ACC112 (cell line): ENCODE measurements at regions not wholly inside any gene's neighbourhood (a gene's known extent, or its start where the extent isn't known, plus 50 kb on each side); places are given as distances from the start of the nearest gene placed in this dataset.
A peak's percentile ranks its signal among the peaks of the same experiment; 100 is the strongest.
"Not testable (repeated sequence)": the region's sequence is repeated elsewhere in the genome, so short reads cannot be mapped to it uniquely, and the experiment has no call there.

ENCODE experiments used
- H2AFZ ChIP-seq: fragments of 200-600 bp; sonication (generic); one replicate; pipeline ENCODE4 v1.6.0; 2017; ENCODE audit warnings: antibody characterized with exemption, low read length; ENCODE audit not compliant: unreplicated experiment
- H3K27ac ChIP-seq: fragments of 200-600 bp; sonication (generic); 2 replicates; pipeline ENCODE4 v1.5.1; 2014; ENCODE audit warnings: low read depth, mild to moderate bottlenecking, antibody characterized with exemption, low read length, moderate library complexity
- H3K27me3 ChIP-seq: fragments of 200-600 bp; sonication (generic); 2 replicates; pipeline ENCODE4 v1.6.1; 2014; ENCODE audit warnings: mild to moderate bottlenecking, antibody characterized with exemption, low read length, moderate library complexity, mixed read lengths; ENCODE audit not compliant: insufficient read depth
- H3K36me3 ChIP-seq: fragments of 200-600 bp; sonication (generic); 2 replicates; pipeline ENCODE4 v1.6.1; 2016; ENCODE audit warnings: mild to moderate bottlenecking, antibody characterized with exemption, low read length, moderate library complexity, mixed read lengths; ENCODE audit not compliant: insufficient read depth
- H3K4me1 ChIP-seq: fragments of 200-600 bp; sonication (generic); one replicate; pipeline ENCODE4 v1.6.1; 2016; ENCODE audit warnings: low read length, mixed read lengths; ENCODE audit not compliant: insufficient read depth, unreplicated experiment, control insufficient read depth
- H3K4me3 ChIP-seq: fragments of 200-600 bp; sonication (generic); 2 replicates; pipeline ENCODE4 v1.5.1; 2014; ENCODE audit warnings: mild to moderate bottlenecking, low read depth, low read length
- H3K79me2 ChIP-seq: fragments of 200-600 bp; sonication (generic); one replicate; pipeline ENCODE4 v1.6.0; 2016; ENCODE audit warnings: low read length; ENCODE audit not compliant: control insufficient read depth, unreplicated experiment, insufficient read depth

DNA sequence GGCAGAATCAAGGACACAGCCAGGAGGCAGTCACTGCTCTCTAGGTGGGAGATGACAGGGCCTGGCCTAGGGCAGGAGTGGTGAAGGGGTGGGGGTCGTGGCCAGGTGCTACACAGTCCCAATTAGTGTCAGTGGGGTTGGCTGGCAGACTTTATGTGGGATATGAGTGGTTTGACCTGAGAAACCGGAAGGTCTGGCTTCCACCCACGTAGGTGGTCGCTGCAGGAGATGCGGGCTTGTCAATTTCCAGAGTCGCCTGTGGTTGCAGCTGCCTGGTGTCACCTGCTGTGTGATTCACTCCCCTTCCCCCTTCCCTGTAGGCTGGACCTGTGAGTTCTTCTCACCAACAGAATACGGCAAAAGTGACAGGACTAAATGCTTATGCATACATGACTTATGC, 124.3 kb downstream of the KLF6 start:
- no peaks in the 10 kb centered on the region for H3K4me1 ChIP-seq
- H3K36me3 ChIP-seq, result no peaks in the 10 kb centered on the region
- H2AFZ ChIP-seq, result no peak overlapping the region
- no peaks in the 10 kb centered on the region for H3K79me2 ChIP-seq
- no peak overlapping the region for H3K4me3 ChIP-seq
- no peaks in the 10 kb centered on the region for H3K27me3 ChIP-seq
- H3K27ac ChIP-seq, result no peak overlapping the region

DNA sequence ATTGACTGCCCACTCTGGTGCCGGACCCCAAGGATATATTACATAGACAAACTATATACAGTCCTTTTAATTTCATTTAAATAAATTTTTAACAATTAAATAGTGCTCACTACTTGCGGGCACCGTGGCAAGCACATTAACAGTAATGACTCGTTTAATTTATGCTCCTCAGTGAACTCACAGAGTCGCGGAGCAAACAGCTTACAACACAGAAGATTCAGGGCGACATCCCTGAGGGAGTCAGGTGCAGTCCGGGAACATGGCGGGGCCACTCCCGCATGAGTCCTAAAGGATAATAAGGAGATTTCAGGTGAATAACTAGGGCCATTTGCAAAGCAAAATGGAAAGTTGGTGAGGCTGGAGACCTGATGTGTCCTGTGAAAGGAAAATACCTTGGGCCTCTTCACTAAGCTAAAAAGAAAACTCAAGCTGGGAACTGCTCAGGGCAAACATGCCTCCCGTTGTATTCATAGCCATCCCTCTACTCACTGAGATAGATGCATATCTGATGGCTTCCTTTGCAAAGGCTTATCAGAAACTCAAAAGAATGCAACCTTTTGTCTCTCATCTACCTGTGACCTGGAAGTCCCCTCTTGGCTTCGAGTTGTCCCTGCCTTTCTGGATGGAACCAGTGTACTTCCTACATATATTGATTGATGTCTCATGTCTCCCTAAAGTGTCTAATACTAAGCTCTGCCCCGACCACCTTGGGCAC, 125.6 kb downstream of the KLF6 start:
- Histone ChIP-seq H3K27ac (no peak overlapping the region), H3K4me3 (no peak overlapping the region), H3K4me1 (peaks cover 6% of the 10 kb centered on the region), H3K79me2 (no peaks in the 10 kb centered on the region), H3K36me3 (no peaks in the 10 kb centered on the region), H2AFZ (no peak overlapping the region), H3K27me3 (no peaks in the 10 kb centered on the region)

- H3K27me3 ChIP-seq, result no peaks in the 10 kb centered on the region
- H2AFZ ChIP-seq, result no peak overlapping the region
- no peak overlapping the region for H3K27ac ChIP-seq
- H3K4me3 ChIP-seq, result no peak overlapping the region
- H3K4me1 ChIP-seq, result peaks cover 8% of the 10 kb centered on the region
- H3K79me2 ChIP-seq, result no peaks in the 10 kb centered on the region
- H3K36me3 ChIP-seq, result no peaks in the 10 kb centered on the region
These were observed 126.2 kb downstream of the KLF6 start for GRCh38 chr10:3658766-3659165.

GRCh38 chr10:3656214-3656613, 128.8 kb downstream of the KLF6 start:
- H2AFZ ChIP-seq, result no peak overlapping the region
- H3K79me2 ChIP-seq, result no peaks in the 10 kb centered on the region
- H3K27ac ChIP-seq, result no peak overlapping the region
- no peaks in the 10 kb centered on the region for H3K36me3 ChIP-seq
- peaks cover 8% of the 10 kb centered on the region for H3K4me1 ChIP-seq
- no peaks in the 10 kb centered on the region for H3K27me3 ChIP-seq
- H3K4me3 ChIP-seq, result no peak overlapping the region

DNA sequence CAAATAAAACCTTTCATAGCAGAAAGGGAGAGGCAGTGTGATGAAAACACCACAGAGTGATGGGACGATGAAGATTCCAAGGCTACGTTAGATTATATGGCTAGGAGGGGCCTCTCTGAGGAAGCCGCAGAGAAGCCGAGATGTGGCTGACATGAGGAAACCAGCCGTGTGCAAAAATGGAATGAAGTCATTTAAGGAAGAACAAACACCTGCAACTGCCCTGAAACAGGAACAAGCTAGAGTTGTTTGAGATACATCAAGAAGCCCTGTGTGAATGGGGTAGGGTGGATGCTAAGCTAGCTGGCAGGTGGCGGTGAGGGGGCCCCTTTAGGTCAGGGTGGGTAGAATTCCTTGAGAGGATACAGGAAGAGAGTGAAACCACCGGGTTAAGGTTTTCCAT, 129.5 kb downstream of the KLF6 start:
- no peak overlapping the region for H3K27ac ChIP-seq
- no peak overlapping the region for H2AFZ ChIP-seq

GRCh38 chr10:3654980-3655379, 130.0 kb downstream of the KLF6 start:
- no peaks in the 10 kb centered on the region for H3K79me2 ChIP-seq
- no peaks in the 10 kb centered on the region for H3K27me3 ChIP-seq
- no peaks in the 10 kb centered on the region for H3K36me3 ChIP-seq
- H2AFZ ChIP-seq, result no peak overlapping the region
- H3K27ac ChIP-seq, result no peak overlapping the region
- H3K4me3 ChIP-seq, result no peak overlapping the region
- peaks cover 8% of the 10 kb centered on the region for H3K4me1 ChIP-seq

More for the DNA sequence above, 129.5 kb downstream of the KLF6 start:
- H3K4me3 ChIP-seq, result no peak overlapping the region
- H3K79me2 ChIP-seq, result no peaks in the 10 kb centered on the region
- peaks cover 8% of the 10 kb centered on the region for H3K4me1 ChIP-seq
- no peaks in the 10 kb centered on the region for H3K36me3 ChIP-seq
- H3K27me3 ChIP-seq, result no peaks in the 10 kb centered on the region

DNA sequence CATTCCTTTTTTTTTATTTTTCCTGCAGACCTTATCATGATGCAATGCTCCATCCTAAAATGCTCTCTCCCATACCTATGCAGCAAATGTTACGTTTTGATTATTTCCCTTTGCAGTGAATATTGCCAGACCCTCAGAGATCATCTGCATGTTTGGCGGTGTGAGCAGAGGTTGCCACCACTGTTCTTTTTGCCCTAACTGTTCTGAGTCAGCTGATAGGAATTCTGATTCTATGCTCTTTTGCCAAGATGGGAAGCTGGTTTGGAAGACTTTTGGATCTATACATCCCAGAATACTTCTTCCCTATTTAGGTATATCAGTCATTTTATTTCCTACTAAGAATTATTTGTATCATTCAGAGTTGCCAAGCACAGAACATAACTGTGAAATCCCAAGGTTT, 130.5 kb downstream of the KLF6 start:
- Histone ChIP-seq H3K27me3 (no peaks in the 10 kb centered on the region), H3K36me3 (no peaks in the 10 kb centered on the region), H3K4me3 (no peak overlapping the region)

GRCh38 chr10:3653303-3653702, 131.7 kb downstream of the KLF6 start:
- not testable (repeated sequence) for H3K27ac ChIP-seq, H3K27me3 ChIP-seq, H3K79me2 ChIP-seq, H3K36me3 ChIP-seq, H3K4me1 ChIP-seq
- Histone ChIP-seq H2AFZ (peak overlapping the region; percentile 68), H3K4me3 (peak overlapping the region; percentile 73)

More for the DNA sequence above, 130.5 kb downstream of the KLF6 start:
- Histone ChIP-seq H3K27ac (no peak overlapping the region), H2AFZ (no peak overlapping the region), H3K4me1 (peaks cover 8% of the 10 kb centered on the region), H3K79me2 (no peaks in the 10 kb centered on the region)

DNA sequence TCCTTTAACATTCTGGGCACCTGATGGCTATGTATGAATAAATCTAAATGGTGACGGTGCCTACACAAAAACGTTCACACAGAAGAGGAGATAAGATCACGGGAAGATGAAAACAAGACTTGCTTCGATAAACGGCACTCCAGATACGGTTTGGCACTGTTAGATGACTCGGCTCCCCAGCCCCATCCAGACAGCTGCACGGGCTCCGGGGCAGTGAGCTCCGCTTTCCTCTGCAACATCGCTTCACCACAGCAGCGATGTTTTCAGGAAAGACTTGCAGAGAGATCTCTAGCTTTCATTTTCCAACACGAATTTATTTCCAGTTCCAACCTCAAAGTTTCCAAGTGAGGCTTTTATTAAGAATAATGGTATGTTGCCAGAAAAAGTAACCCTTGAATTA, 132.1 kb downstream of the KLF6 start:
- H3K27me3 ChIP-seq, result no peaks in the 10 kb centered on the region
- peaks cover 8% of the 10 kb centered on the region for H3K4me1 ChIP-seq
- peak overlapping the region; percentile 73 for H3K4me3 ChIP-seq
- no peak overlapping the region for H3K27ac ChIP-seq
- H3K79me2 ChIP-seq, result no peaks in the 10 kb centered on the region
- H2AFZ ChIP-seq, result peak overlapping the region; percentile 68
- no peaks in the 10 kb centered on the region for H3K36me3 ChIP-seq

DNA sequence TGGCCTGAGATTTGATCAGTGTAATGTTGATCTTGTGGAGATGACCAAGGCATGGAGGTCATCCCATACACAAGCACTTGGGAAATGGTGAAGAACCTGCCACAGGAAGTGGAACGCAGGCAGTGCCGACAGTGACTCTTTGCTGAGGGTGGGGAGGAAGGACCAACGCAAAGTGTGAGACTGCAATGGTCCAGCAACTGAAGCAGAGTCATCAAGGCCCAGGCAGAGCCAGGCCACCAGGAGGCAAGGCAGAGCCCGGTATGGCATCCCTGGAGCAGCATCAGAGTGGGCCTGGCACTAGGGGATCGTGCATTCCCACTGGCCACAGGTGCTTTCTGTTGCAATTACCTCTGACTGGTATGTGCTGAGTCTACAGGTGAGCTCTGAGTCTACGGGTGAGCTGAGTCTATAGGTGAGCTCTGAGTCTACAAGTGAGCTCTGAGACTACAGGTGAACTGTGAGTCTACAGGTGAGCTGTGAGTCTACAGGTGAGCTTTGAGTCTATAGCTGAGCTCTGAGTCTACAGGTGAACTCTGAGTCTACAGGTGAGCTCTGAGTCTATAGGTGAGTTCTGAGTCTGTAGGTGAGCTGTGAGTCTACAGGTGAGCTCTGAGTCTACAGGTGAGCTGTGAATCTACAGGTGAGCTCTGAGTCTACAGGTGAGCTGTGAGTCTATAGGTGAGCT, 132.9 kb downstream of the KLF6 start:
- Histone ChIP-seq H3K4me1 (peaks cover 8% of the 10 kb centered on the region), H3K27me3 (no peaks in the 10 kb centered on the region), H3K79me2 (no peaks in the 10 kb centered on the region), H3K27ac (no peak overlapping the region), H3K4me3 (no peak overlapping the region), H3K36me3 (no peaks in the 10 kb centered on the region), H2AFZ (no peak overlapping the region)

DNA sequence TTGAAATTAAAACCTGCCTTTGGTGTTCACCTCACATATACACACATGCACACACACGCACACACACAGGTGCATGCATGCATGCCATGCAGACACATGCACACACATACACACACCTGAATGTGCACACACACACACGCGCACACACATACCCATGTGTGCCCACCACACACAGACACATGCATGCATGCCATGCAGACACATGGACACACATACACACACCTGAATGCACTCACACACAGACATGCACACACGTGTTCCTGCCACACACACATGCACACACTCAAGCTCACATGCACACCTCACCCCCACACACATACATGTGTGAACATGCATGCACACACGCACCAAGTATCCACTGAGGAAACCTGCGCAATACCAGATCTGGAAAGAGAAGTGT, 136.4 kb downstream of the KLF6 start:
- Histone ChIP-seq H3K79me2 (no peaks in the 10 kb centered on the region), H3K27me3 (no peaks in the 10 kb centered on the region)

More for the DNA sequence above, 136.4 kb downstream of the KLF6 start:
- Histone ChIP-seq H3K4me1 (no peaks in the 10 kb centered on the region), H3K36me3 (no peaks in the 10 kb centered on the region), H3K27ac (no peak overlapping the region), H2AFZ (no peak overlapping the region), H3K4me3 (no peak overlapping the region)
